GM12878 (cell line): ENCODE measurements at regions not wholly inside any gene's neighbourhood (a gene's known extent, or its start where the extent isn't known, plus 50 kb on each side); places are given as distances from the start of the nearest gene placed in this dataset.

ENCODE experiments used
- ATAC-seq: fragments of 200-7000 bp; cut with Tn5 transposase; 3 replicates; pipeline ENCODE4 v1.9.1; 2020; ENCODE audit warnings: mild to moderate bottlenecking, moderate library complexity
- BruUV-seq: library from RNA; stranded (reverse); fragments of 400-500 nt; replicated peaks from 2 replicates; lab custom pipeline; 2021; lab: Mats Ljungman, UMichigan
- CTCF ChIA-PET: fragments of 300-600 bp; sonication (Branson Sonifier 250); formaldehyde crosslinking; extraction: SDS; loops from one replicate; lab custom pipeline; 2021; ENCODE audit warnings: inconsistent platforms; lab: Yijun Ruan, JAX
- POLR2A ChIA-PET: fragments of 350-600 bp; formaldehyde crosslinking; extraction: SDS; loops from one replicate; lab custom pipeline; 2021; ENCODE audit warnings: inconsistent platforms; lab: Charles Lee
- RAD21 ChIA-PET: fragments of 300-600 bp; sonication (Branson Sonifier 250); formaldehyde crosslinking; loops from one replicate; lab custom pipeline; 2023; ENCODE audit warnings: antibody characterized with exemption; ENCODE audit not compliant: unreplicated experiment; lab: Charles Lee
- SMC1A ChIA-PET: fragments of 300-600 bp; sonication (Branson Sonifier 250); formaldehyde crosslinking; loops from one replicate; lab custom pipeline; 2023; ENCODE audit not compliant: unreplicated experiment, uncharacterized antibody; lab: Charles Lee
- DNase-seq: peaks from one replicate; pipeline ENCODE4 v3.0.0-alpha.2; 2011; ENCODE audit warnings: low read depth, low spot score
- FAIRE-seq: peaks from 3 replicates; lab custom pipeline; 2011; peaks lifted over from hg19 to GRCh38; lab: Jason Lieb, UNC
- H2AFZ ChIP-seq: 2 replicates; pipeline ENCODE4 v1.6.0; 2011; ENCODE audit warnings: low read depth, low read length, control low read depth; ENCODE audit not compliant: control insufficient read depth
- H3K27ac ChIP-seq: 2 replicates; pipeline ENCODE4 v1.5.1; 2011; ENCODE audit warnings: control low read depth; ENCODE audit not compliant: control insufficient read depth, insufficient read depth
- H3K27me3 ChIP-seq, 2 experiments: replicated peaks in 1 of 2; 2 replicates each; pipeline versions ENCODE4 v1.6.0 to v1.6.1; 2011; ENCODE audit warnings: low read length in 1 of 2; ENCODE audit not compliant: control insufficient read depth in 2 of 2, insufficient read depth in 2 of 2
- H3K36me3 ChIP-seq, 2 experiments: 2 replicates each; pipeline ENCODE4 v1.5.1; 2011; ENCODE audit warnings: low read length in 1 of 2; ENCODE audit not compliant: control insufficient read depth in 2 of 2, insufficient read depth in 2 of 2
- H3K4me1 ChIP-seq: 2 replicates; pipeline ENCODE4 v1.6.1; 2011; ENCODE audit warnings: mild to moderate bottlenecking, low read length, moderate library complexity, mixed read lengths; ENCODE audit not compliant: control insufficient read depth, insufficient read depth
- H3K4me2 ChIP-seq: 2 replicates; pipeline ENCODE4 v1.6.0; 2011; ENCODE audit warnings: control low read depth; ENCODE audit not compliant: control insufficient read depth, insufficient read depth
- H3K4me3 ChIP-seq: fragments of 200-600 bp; sonication (generic); 2 replicates; pipeline ENCODE4 v1.5.1; 2016
- H3K79me2 ChIP-seq: 2 replicates; pipeline ENCODE4 v1.6.0; 2011; ENCODE audit warnings: low read length; ENCODE audit not compliant: control insufficient read depth, insufficient read depth
- H3K9ac ChIP-seq: 2 replicates; pipeline ENCODE4 v1.8.0; 2011; ENCODE audit warnings: low read length, control low read depth, mixed read lengths; ENCODE audit not compliant: control insufficient read depth, insufficient read depth
- H3K9me3 ChIP-seq: replicated peaks from 3 replicates; pipeline ENCODE4 v1.5.1; 2011; ENCODE audit warnings: mild to moderate bottlenecking, low read length; ENCODE audit not compliant: control insufficient read depth, insufficient read depth
- H4K20me1 ChIP-seq: 2 replicates; pipeline ENCODE4 v1.6.0; 2011; ENCODE audit not compliant: control insufficient read depth, insufficient read depth
- CHD2 ChIP-seq: IDR thresholded peaks from 2 replicates; pipeline ENCODE4 v1.6.1; 2011; ENCODE audit warnings: low read depth, low read length, improper control_type of control experiment, borderline replicate concordance
- ESRRA ChIP-seq: IDR thresholded peaks from 2 replicates; pipeline ENCODE4 v1.6.1; 2012; ENCODE audit warnings: mild to moderate bottlenecking, low read length, improper control_type of control experiment
- EZH2 ChIP-seq: IDR thresholded peaks from 2 replicates; pipeline ENCODE4 v1.6.1; 2012; ENCODE audit warnings: low read depth, mild to moderate bottlenecking, control low read depth, inconsistent platforms, low read length, borderline replicate concordance; ENCODE audit not compliant: control insufficient read depth
- GATAD2B ChIP-seq: fragments of 450-650 bp; conservative IDR thresholded peaks from 2 replicates; pipeline ENCODE4 v1.6.1; 2017; ENCODE audit warnings: low read depth, mild to moderate bottlenecking, moderate library complexity
- HDAC6 ChIP-seq: fragments of 200-600 bp; sonication (generic); IDR thresholded peaks from one replicate; pipeline ENCODE4 v1.8.0; 2017; ENCODE audit warnings: antibody characterized with exemption; ENCODE audit not compliant: unreplicated experiment
- HDGF ChIP-seq: fragments of 450-650 bp; IDR thresholded peaks from 2 replicates; pipeline ENCODE4 v1.6.1; 2016; ENCODE audit warnings: antibody characterized with exemption
- MEF2A ChIP-seq: IDR thresholded peaks from 2 replicates; pipeline ENCODE4 v1.6.1; 2011; ENCODE audit warnings: low read depth, mild to moderate bottlenecking, low read length, moderate library complexity; ENCODE audit not compliant: insufficient read depth
- NFIC ChIP-seq: IDR thresholded peaks from 2 replicates; pipeline ENCODE4 v1.6.1; 2012; ENCODE audit warnings: low read depth, mild to moderate bottlenecking, inconsistent platforms, low read length, moderate library complexity
- NR2C1 ChIP-seq: fragments of 450-650 bp; IDR thresholded peaks from 2 replicates; pipeline ENCODE4 v1.6.1; 2017; ENCODE audit warnings: antibody characterized with exemption, mild to moderate bottlenecking, moderate library complexity
- POLR2AphosphoS2 ChIP-seq: IDR thresholded peaks from 2 replicates; pipeline ENCODE4 v1.6.1; 2011; ENCODE audit warnings: low read depth, mild to moderate bottlenecking, low read length, improper control_type of control experiment, moderate library complexity
- POU2F2 ChIP-seq: IDR thresholded peaks from 3 replicates; pipeline ENCODE4 v1.6.1; 2011; ENCODE audit warnings: low read depth, mild to moderate bottlenecking, low read length, borderline replicate concordance
- RBBP5 ChIP-seq: fragments of 200-600 bp; sonication (generic); conservative IDR thresholded peaks from 2 replicates; pipeline ENCODE4 v1.6.1; 2016
- SMC3 ChIP-seq: IDR thresholded peaks from 2 replicates; pipeline ENCODE4 v1.6.1; 2011; ENCODE audit warnings: low read length, improper control_type of control experiment, borderline replicate concordance
- SREBF1 ChIP-seq: IDR thresholded peaks from 2 replicates; pipeline ENCODE4 v1.6.1; 2012; ENCODE audit warnings: mild to moderate bottlenecking, low read length
- SUZ12 ChIP-seq: fragments of 200-600 bp; sonication (generic); IDR thresholded peaks from one replicate; pipeline ENCODE4 v1.6.1; 2018; ENCODE audit warnings: antibody characterized with exemption, mild to moderate bottlenecking; ENCODE audit not compliant: unreplicated experiment
- TARDBP ChIP-seq: IDR thresholded peaks from 2 replicates; pipeline ENCODE4 v1.6.1; 2016; ENCODE audit warnings: borderline replicate concordance
- TCF3 ChIP-seq: IDR thresholded peaks from 2 replicates; pipeline ENCODE4 v1.6.1; 2012; ENCODE audit warnings: low read depth, mild to moderate bottlenecking, low read length, borderline replicate concordance; ENCODE audit not compliant: insufficient read depth
- TCF7 ChIP-seq: IDR thresholded peaks from 2 replicates; pipeline ENCODE4 v1.6.1; 2014; ENCODE audit warnings: antibody characterized with exemption, borderline replicate concordance
- ZNF217 ChIP-seq: fragments of 450-650 bp; IDR thresholded peaks from 2 replicates; pipeline ENCODE4 v1.6.1; 2017; ENCODE audit warnings: antibody characterized with exemption, mild to moderate bottlenecking
- ZNF384 ChIP-seq: IDR thresholded peaks from 2 replicates; pipeline ENCODE4 v1.6.1; 2012; ENCODE audit warnings: low read depth, mild to moderate bottlenecking, low read length, improper control_type of control experiment, borderline replicate concordance
- ZNF622 ChIP-seq: fragments of 450-650 bp; IDR thresholded peaks from 2 replicates; pipeline ENCODE4 v1.6.1; 2017; ENCODE audit warnings: mild to moderate bottlenecking, inconsistent platforms
- WGBS: methylation state at CpG from one replicate; pipeline ENCODE4 v1.1.6; 2016; ENCODE audit warnings: low lambda C conversion rate; ENCODE audit not compliant: insufficient replicate concordance, insufficient coverage; ENCODE audit errors: missing lambda C conversion rate; 5-methylcytosine and 5-hydroxymethylcytosine counted together
- in situ Hi-C: fragments of 300-500 bp; cut with MboI; formaldehyde crosslinking; loops from 9 replicates; pipeline ENCODE4 v1.14.3; 2018; ENCODE audit warnings: mixed read lengths
- intact Hi-C: fragments of 100-400 bp; cut with micrococcal nuclease; formaldehyde crosslinking; loops from one replicate; pipeline ENCODE4 v1.14.2; 2022; ENCODE audit not compliant: unreplicated experiment
- TF ChIP-seq, protein P1 (sequence below): fragments of 450-650 bp; IDR thresholded peaks from 2 replicates; pipeline ENCODE4 v1.6.1; 2017; ENCODE audit warnings: antibody characterized with exemption, mild to moderate bottlenecking, moderate library complexity

GRCh38 chr12:94872971-94873733 lies 130.3 kb downstream of the NDUFA12 start:
- RAD21 ChIA-PET, result interaction anchor here (0.8 to 7.2 kb wide), 27 partner anchors 18 to 729 kb away, joined by 3 to 205 read pairs (median 6); partner anchors contain the start of gene NDUFA12
- ATAC-seq (peak; percentile 83), DNase-seq (no peak), FAIRE-seq (no peak)
- intact Hi-C loops, result loop anchor here (1.0 kb wide), 1 partner anchor 42 kb away; no protein-coding TSS in a partner anchor
- WGBS, result 3% methylated on average over 30 of the region's 80 CpGs
- peaks cover 0 to 2% of the 10 kb centered on the region in 2 experiments; a peak in 1 of 4 replicates for H3K36me3 ChIP-seq
- H3K27me3 ChIP-seq, result no peaks in the 10 kb centered on the region
- peak overlapping the region; percentile 95 for H3K9ac ChIP-seq
- no TSS peak for BruUV-seq
- peaks cover 68% of the 10 kb centered on the region for H3K79me2 ChIP-seq
- SMC1A ChIA-PET, result interaction anchor here (0.7 to 9.9 kb wide), 17 partner anchors 33 to 325 kb away, joined by 3 to 243 read pairs (median 26); no protein-coding TSS in a partner anchor
- H3K4me1 ChIP-seq, result peaks cover 9% of the 10 kb centered on the region
- no peaks in the 10 kb centered on the region for H4K20me1 ChIP-seq
- H3K9me3 ChIP-seq, result no peaks in the 10 kb centered on the region; the same call in 1 of the 3 replicates
- H3K4me3 ChIP-seq, result peak overlapping the region; percentile 92
- H2AFZ ChIP-seq, result peak overlapping the region; percentile 49
- POLR2A ChIA-PET, result interaction anchor here (0.6 to 7.0 kb wide), 18 partner anchors 31 to 669 kb away, joined by 3 to 96 read pairs (median 4); no protein-coding TSS in a partner anchor
- H3K4me2 ChIP-seq, result peak overlapping the region; percentile 78
- in situ Hi-C loops, result loop anchor here (5.0 kb wide), 2 partner anchors 326 to 726 kb away; partner anchors contain the start of gene PLXNC1
- peak overlapping the region; percentile 91 for H3K27ac ChIP-seq
- CTCF ChIA-PET, result interaction anchor here (0.7 to 8.6 kb wide), 20 partner anchors 31 to 450 kb away, joined by 3 to 133 read pairs (median 15); no protein-coding TSS in a partner anchor
- TF ChIP-seq ESRRA (no peak), SREBF1 (no peak), TCF7 (no peak), POLR2AphosphoS2 (no peak), CHD2 (no peak), HDAC6 (no peak), HDGF (no peak), ZNF384 (no peak), TARDBP (no peak), RBBP5 (no peak), TCF3 (no peak), POU2F2 (no peak), ZNF622 (no peak), NR2C1 (0 out of 2 replicates have a peak, but pooled peaks have one; percentile 28), GATAD2B (peak; percentile 77), ZNF217 (no peak), SUZ12 (no peak), NFIC (no peak), MEF2A (0 out of 2 replicates have a peak, but pooled peaks have one; percentile 46), SMC3 (no peak), EZH2 (no peak)
- TF ChIP-seq, protein P1, sequence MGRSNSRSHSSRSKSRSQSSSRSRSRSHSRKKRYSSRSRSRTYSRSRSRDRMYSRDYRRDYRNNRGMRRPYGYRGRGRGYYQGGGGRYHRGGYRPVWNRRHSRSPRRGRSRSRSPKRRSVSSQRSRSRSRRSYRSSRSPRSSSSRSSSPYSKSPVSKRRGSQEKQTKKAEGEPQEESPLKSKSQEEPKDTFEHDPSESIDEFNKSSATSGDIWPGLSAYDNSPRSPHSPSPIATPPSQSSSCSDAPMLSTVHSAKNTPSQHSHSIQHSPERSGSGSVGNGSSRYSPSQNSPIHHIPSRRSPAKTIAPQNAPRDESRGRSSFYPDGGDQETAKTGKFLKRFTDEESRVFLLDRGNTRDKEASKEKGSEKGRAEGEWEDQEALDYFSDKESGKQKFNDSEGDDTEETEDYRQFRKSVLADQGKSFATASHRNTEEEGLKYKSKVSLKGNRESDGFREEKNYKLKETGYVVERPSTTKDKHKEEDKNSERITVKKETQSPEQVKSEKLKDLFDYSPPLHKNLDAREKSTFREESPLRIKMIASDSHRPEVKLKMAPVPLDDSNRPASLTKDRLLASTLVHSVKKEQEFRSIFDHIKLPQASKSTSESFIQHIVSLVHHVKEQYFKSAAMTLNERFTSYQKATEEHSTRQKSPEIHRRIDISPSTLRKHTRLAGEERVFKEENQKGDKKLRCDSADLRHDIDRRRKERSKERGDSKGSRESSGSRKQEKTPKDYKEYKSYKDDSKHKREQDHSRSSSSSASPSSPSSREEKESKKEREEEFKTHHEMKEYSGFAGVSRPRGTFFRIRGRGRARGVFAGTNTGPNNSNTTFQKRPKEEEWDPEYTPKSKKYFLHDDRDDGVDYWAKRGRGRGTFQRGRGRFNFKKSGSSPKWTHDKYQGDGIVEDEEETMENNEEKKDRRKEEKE, result no peak
